AG08396 (cell line): ENCODE measurements at regions not wholly inside any gene's neighbourhood (a gene's known extent, or its start where the extent isn't known, plus 50 kb on each side); places are given as distances from the start of the nearest gene placed in this dataset.
"Not testable (repeated sequence)": the region's sequence is repeated elsewhere in the genome, so short reads cannot be mapped to it uniquely, and the experiment has no call there.

Source experiments
- DNase-seq: peaks from one replicate; pipeline ENCODE4 v3.0.0; 2012; ENCODE audit warnings: low spot score, mixed read lengths

GRCh38 chr6:137309078-137309762 lies 90.0 kb upstream of the IFNGR1 start:
- peak; percentile 49 for DNase-seq

GRCh38 chr6:137307163-137307854 lies 88.1 kb upstream of the IFNGR1 start:
- no peak for DNase-seq

- no peak for DNase-seq
Measured at GRCh38 chr6:137305691-137306090, 86.5 kb upstream of the IFNGR1 start.

GRCh38 chr6:137304020-137304780 lies 85.0 kb upstream of the IFNGR1 start:
- no peak for DNase-seq

GRCh38 chr6:137303441-137303840 lies 84.3 kb upstream of the IFNGR1 start:
- DNase-seq: no peak

GRCh38 chr6:137299681-137300080 lies 80.5 kb upstream of the IFNGR1 start:
- DNase-seq: no peak

- DNase-seq: no peak
Measured at GRCh38 chr6:137297887-137298286, 78.7 kb upstream of the IFNGR1 start.

GRCh38 chr6:137292326-137292725 lies 73.1 kb upstream of the IFNGR1 start:
- DNase-seq: not testable (repeated sequence)

GRCh38 chr6:137291441-137291840 lies 72.3 kb upstream of the IFNGR1 start:
- DNase-seq: no peak

- no peak for DNase-seq
Measured at GRCh38 chr6:137290601-137291261, 71.5 kb upstream of the IFNGR1 start.

- no peak for DNase-seq
Measured at GRCh38 chr6:137286916-137287315, 67.7 kb upstream of the IFNGR1 start.

GRCh38 chr6:137286368-137286767 lies 67.2 kb upstream of the IFNGR1 start:
- DNase-seq: no peak

- DNase-seq: no peak
Measured at GRCh38 chr6:137284811-137285110, 65.6 kb upstream of the IFNGR1 start.

- no peak for DNase-seq
Measured at GRCh38 chr6:137283940-137284810, 65.0 kb upstream of the IFNGR1 start.

GRCh38 chr6:137283080-137283479 lies 63.9 kb upstream of the IFNGR1 start:
- DNase-seq: no peak

GRCh38 chr6:137282254-137282653 lies 63.1 kb upstream of the IFNGR1 start:
- no peak for DNase-seq

- DNase-seq: not testable (repeated sequence)
Measured at GRCh38 chr6:137279279-137279678, 60.1 kb upstream of the IFNGR1 start.

GRCh38 chr6:137277971-137278637 lies 58.9 kb upstream of the IFNGR1 start:
- DNase-seq: peak; percentile 79

GRCh38 chr6:137272403-137272802 lies 53.2 kb upstream of the IFNGR1 start:
- no peak for DNase-seq

- peak; percentile 29 for DNase-seq
Measured at GRCh38 chr6:137271245-137272183, 52.3 kb upstream of the IFNGR1 start.
